Activated B cell treated with CpG ODN at 0.5 μM for 24 hours (primary cell): ENCODE measurements at regions not wholly inside any gene's neighbourhood (a gene's known extent, or its start where the extent isn't known, plus 50 kb on each side); places are given as distances from the start of the nearest gene placed in this dataset.

Experiments
- ATAC-seq: fragments of 200-7000 bp; cut with Tn5 transposase; one replicate; pipeline ENCODE4 v1.10.0; 2021; ENCODE audit warnings: low read depth, mild to moderate bottlenecking, moderate library complexity
- CTCF ChIA-PET: fragments of 350-600 bp; sonication (Branson Sonifier 250); formaldehyde crosslinking; loops from one replicate; lab custom pipeline; 2021; ENCODE audit warnings: antibody characterized with exemption; lab: Charles Lee
- POLR2A ChIA-PET: fragments of 350-600 bp; sonication (Branson Sonifier 250); formaldehyde crosslinking; loops from one replicate; lab custom pipeline; 2021; ENCODE audit warnings: antibody characterized with exemption; lab: Charles Lee
- DNase-seq: peaks from one replicate; pipeline ENCODE4 v3.0.0; 2022
- H3K27ac Mint-ChIP-seq: one replicate; pipeline ENCODE4 v1.8.0; 2020; ENCODE audit warnings: mixed read lengths
- H3K27me3 Mint-ChIP-seq: one replicate; pipeline ENCODE4 v1.8.0; 2021; ENCODE audit warnings: mixed read lengths
- H3K36me3 Mint-ChIP-seq: one replicate; pipeline ENCODE4 v1.8.0; 2021; ENCODE audit warnings: low read depth, mixed read lengths
- H3K4me1 Mint-ChIP-seq: one replicate; pipeline ENCODE4 v1.8.0; 2021; ENCODE audit warnings: mixed read lengths
- H3K4me3 Mint-ChIP-seq: one replicate; pipeline ENCODE4 v1.8.0; 2020; ENCODE audit warnings: mild to moderate bottlenecking, mixed read lengths
- H3K9me3 Mint-ChIP-seq: one replicate; pipeline ENCODE4 v1.8.0; 2020; ENCODE audit warnings: mixed read lengths
- CTCF ChIP-seq: fragments of 200-600 bp; IDR thresholded peaks from one replicate; pipeline ENCODE4 v1.8.0; 2022; ENCODE audit warnings: antibody characterized with exemption, mild to moderate bottlenecking
- intact Hi-C: fragments of 100-400 bp; cut with micrococcal nuclease; formaldehyde crosslinking; loops from one replicate; pipeline ENCODE4 v1.15.1; 2024

DNA sequence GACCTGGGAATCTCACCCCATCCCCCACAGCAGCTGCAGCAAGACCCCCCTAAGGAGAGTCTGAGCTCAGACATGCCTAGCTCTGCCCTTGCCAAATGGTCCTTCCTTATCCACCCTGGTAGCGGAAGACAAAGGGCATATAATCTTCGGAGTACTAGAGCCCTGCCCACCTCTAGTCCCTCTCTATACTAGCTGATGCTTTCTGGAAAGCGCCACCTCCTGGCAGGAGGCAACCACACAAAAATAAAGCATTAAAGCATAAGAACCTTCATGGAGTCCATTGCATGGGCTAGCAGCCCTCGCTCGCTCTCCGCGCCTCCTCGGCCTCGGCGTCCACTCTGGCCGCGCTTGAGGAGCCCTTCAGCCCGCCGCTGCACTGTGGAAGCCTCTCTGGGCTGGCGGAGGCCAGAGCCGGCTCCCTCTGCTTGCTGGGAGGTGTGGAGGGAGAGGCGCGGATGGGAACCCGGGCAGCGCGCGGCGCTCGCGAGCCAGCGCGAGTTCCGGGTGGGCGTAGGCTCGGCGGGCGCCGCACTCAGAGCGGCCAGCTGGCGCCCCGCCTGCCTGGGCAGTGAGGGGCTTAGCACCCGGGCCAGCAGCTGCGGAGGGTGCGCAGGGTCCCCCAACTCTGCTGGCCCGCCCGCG is 941.2 kb downstream of the SUCLG1 start:
- Mint-ChIP-seq H3K27ac (no peak overlapping the region), H3K4me3 (no peak overlapping the region), H3K36me3 (no peaks in the 10 kb centered on the region), H3K4me1 (no peaks in the 10 kb centered on the region), H3K9me3 (peaks cover 5% of the 10 kb centered on the region), H3K27me3 (no peaks in the 10 kb centered on the region)
- no peak for TF ChIP-seq CTCF
- POLR2A ChIA-PET = no interaction called here
- intact Hi-C loops = no loop called here
- DNase-seq (no peak), ATAC-seq (no peak)
- CTCF ChIA-PET = no interaction called here

- TF ChIP-seq CTCF = no peak
- no peak for ATAC-seq
- no peaks in the 10 kb centered on the region for H3K36me3 Mint-ChIP-seq
- no peak overlapping the region for H3K4me3 Mint-ChIP-seq
- no peaks in the 10 kb centered on the region for H3K4me1 Mint-ChIP-seq
- intact Hi-C loops = no loop called here
- ChIA-PET POLR2A (no interaction called here), CTCF (no interaction called here)
- DNase-seq = no peak
- no peaks in the 10 kb centered on the region for H3K27me3 Mint-ChIP-seq
- H3K27ac Mint-ChIP-seq = no peak overlapping the region
- H3K9me3 Mint-ChIP-seq = peaks cover 2% of the 10 kb centered on the region
Measured at GRCh38 chr2:83516503-83516902, 942.6 kb downstream of the SUCLG1 start.

- no peak overlapping the region for H3K27ac Mint-ChIP-seq
- peaks cover 2% of the 10 kb centered on the region for H3K9me3 Mint-ChIP-seq
- DNase-seq (no peak), ATAC-seq (no peak)
- CTCF ChIA-PET = no interaction called here
- no peaks in the 10 kb centered on the region for H3K27me3 Mint-ChIP-seq
- no peak for TF ChIP-seq CTCF
- no peak overlapping the region for H3K4me3 Mint-ChIP-seq
- POLR2A ChIA-PET = no interaction called here
- intact Hi-C loops = no loop called here
- no peaks in the 10 kb centered on the region for H3K4me1 Mint-ChIP-seq
- no peaks in the 10 kb centered on the region for H3K36me3 Mint-ChIP-seq
Measured at GRCh38 chr2:83487451-83487850, 971.6 kb downstream of the SUCLG1 start.

DNA sequence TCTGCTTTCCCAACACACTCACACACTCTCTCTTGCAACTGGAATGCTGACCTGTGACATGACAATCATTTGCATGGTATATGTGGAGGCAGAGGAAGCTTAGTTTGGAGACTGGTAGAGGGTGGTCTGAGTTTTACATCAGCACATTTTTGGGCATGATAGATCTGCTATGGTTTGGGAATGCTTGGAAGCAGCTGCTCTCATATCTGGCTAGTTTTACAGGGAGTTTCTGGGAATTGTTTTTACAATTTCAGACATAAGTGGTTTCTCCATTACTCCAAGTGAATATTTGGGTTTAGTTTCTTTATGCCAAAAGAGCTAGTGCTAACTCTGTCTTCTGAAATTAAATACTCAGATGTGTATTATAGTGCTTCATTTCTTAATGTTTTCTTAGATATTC is 977.6 kb downstream of the SUCLG1 start:
- H3K9me3 Mint-ChIP-seq = peaks cover 4% of the 10 kb centered on the region
- ChIA-PET CTCF (no interaction called here), POLR2A (no interaction called here)
- no peak overlapping the region for H3K4me3 Mint-ChIP-seq
- H3K4me1 Mint-ChIP-seq = no peaks in the 10 kb centered on the region
- TF ChIP-seq CTCF = no peak
- no peaks in the 10 kb centered on the region for H3K27me3 Mint-ChIP-seq
- no peaks in the 10 kb centered on the region for H3K36me3 Mint-ChIP-seq
- no peak overlapping the region for H3K27ac Mint-ChIP-seq
- ATAC-seq (no peak), DNase-seq (no peak)
- intact Hi-C loops = no loop called here

DNA sequence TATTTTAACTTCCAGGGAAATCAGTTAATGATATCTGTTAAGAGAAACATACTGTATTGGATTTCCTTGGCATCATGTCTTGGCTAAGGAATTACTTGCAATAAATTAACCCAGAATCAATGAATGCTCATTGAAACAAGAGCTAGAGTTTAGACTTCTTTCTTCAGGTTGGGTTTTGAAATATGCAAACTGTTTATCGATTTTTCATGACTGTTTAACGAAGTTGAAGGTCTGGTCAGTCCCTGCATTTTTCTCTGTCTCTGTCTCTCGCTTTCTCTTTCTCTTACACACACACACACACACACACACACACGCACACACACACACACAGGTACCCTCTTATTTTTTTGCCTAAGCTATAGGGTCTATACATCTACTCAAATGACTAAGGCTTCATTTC is 981.0 kb downstream of the SUCLG1 start:
- intact Hi-C loops = no loop called here
- TF ChIP-seq CTCF = no peak
- peaks cover 4% of the 10 kb centered on the region for H3K9me3 Mint-ChIP-seq
- no peaks in the 10 kb centered on the region for H3K36me3 Mint-ChIP-seq
- no peaks in the 10 kb centered on the region for H3K4me1 Mint-ChIP-seq
- DNase-seq (no peak), ATAC-seq (no peak)
- ChIA-PET CTCF (no interaction called here), POLR2A (no interaction called here)
- no peak overlapping the region for H3K4me3 Mint-ChIP-seq
- H3K27ac Mint-ChIP-seq = no peak overlapping the region
- H3K27me3 Mint-ChIP-seq = no peaks in the 10 kb centered on the region
